Heart right ventricle (tissue), 16 donors: ENCODE measurements at regions not wholly inside any gene's neighbourhood (a gene's known extent, or its start where the extent isn't known, plus 50 kb on each side); places are given as distances from the start of the nearest gene placed in this dataset.

Experiments used
- ATAC-seq, 8 donors: fragments of 200-7000 bp; cut with Tn5 transposase; one replicate each; pipeline ENCODE4 v1.9.1; 2020; ENCODE audit warnings: mild to moderate bottlenecking in 8 of 8, moderate library complexity in 8 of 8, moderate number of reproducible peaks in 1 of 8
- DNase-seq, 2 donors: peaks; one replicate each; pipeline ENCODE4 v3.0.0-alpha.2; 2020
- H3K27ac ChIP-seq, 10 donors: fragments of 200-600 bp; sonication (generic) in 2 of 10; one replicate each; pipeline versions ENCODE4 v1.5.0 to v1.8.0; 2020 to 2022; ENCODE audit warnings: mild to moderate bottlenecking in 3 of 10
- H3K27me3 ChIP-seq, 7 donors: fragments of 200-600 bp; one replicate each; pipeline ENCODE4 v1.8.0; 2021 to 2022; ENCODE audit warnings: mild to moderate bottlenecking in 2 of 7
- H3K36me3 ChIP-seq, 9 donors: fragments of 200-600 bp; sonication (generic) in 1 of 9; one replicate each; pipeline versions ENCODE4 v1.5.0 to v1.8.0; 2020 to 2022; ENCODE audit warnings: mild to moderate bottlenecking in 2 of 9
- H3K4me1 ChIP-seq, 9 donors: fragments of 200-600 bp; sonication (generic) in 1 of 9; one replicate each; pipeline versions ENCODE4 v1.5.0 to v1.8.0; 2020 to 2022; ENCODE audit warnings: mild to moderate bottlenecking in 4 of 9
- H3K4me3 ChIP-seq, 10 donors: fragments of 200-600 bp; sonication (generic) in 2 of 10; one replicate each; pipeline versions ENCODE4 v1.5.0 to v1.8.0; 2020 to 2022; ENCODE audit warnings: mild to moderate bottlenecking in 7 of 10, moderate library complexity in 2 of 10
- H3K9me3 ChIP-seq, 11 donors: fragments of 200-600 bp in 10 of 11; sonication (generic) in 2 of 11; one replicate each; pipeline versions ENCODE4 v1.5.0 to v1.8.0; 2013 to 2022; ENCODE audit warnings: mild to moderate bottlenecking in 2 of 11, control low read depth in 1 of 11, moderate library complexity in 1 of 11
- WGBS, 2 donors: extraction: QIAGEN DNeasy Blood & Tissue Kit; methylation state at CpG; one replicate each; pipeline ENCODE4 v1.1.7; 2013; ENCODE audit warnings: inconsistent platforms in 1 of 2; 5-methylcytosine and 5-hydroxymethylcytosine counted together
- intact Hi-C, 10 donors: fragments of 100-400 bp; cut with DNase I; formaldehyde crosslinking; loops; one replicate each; pipeline versions ENCODE4 v1.11.1 to v1.14.2; 2022
- TF ChIP-seq, protein P1 (sequence below), 9 donors: fragments of 200-600 bp; sonication (generic) in 2 of 9; IDR thresholded peaks; one replicate each; pipeline versions ENCODE4 v1.5.0 to v1.8.0; 2021 to 2022; ENCODE audit warnings: antibody characterized with exemption in 9 of 9, mild to moderate bottlenecking in 5 of 9, moderate library complexity in 1 of 9
- donor health status: Arrhythmogenic right ventricular cardiomyopathy.
- donor health status: ischemic (EF 13 %, LVEDD 7.1; RV severe dilation, severe dysfunction).
- donor health status: healthy with polysubstance abuse.
- donor health status: DM: no; HTN: yes; CAD: no.
- donor health status: DM: no; HTN: no; CAD: no.
- donor health status: ischemic (EF 25% LVEDD 6.9; RV normal size, moderate dysfunction).
- donor health status: ischemic (EF 25% LVEDD 5.7; RV mildly dilated, moderate dysfunction).
- donor health status: healthy.
- donor health status: DM: yes; HTN: yes; CAD: no.
- donor health status: Ischemic cardiomyopathy.
- donor health status: ischemic (EF 35%, LVEDD 5.7; RV mildly dilated, moderate dysfunction).
- donor health status: nonischemic (EF 11% LVEDD 7.7; RV severe dilation, severe dysfunction).
- donor health status: DM: yes; HTN: yes; CAD: no.
- donor health status: PGD.
- donor health status: ischemic (EF 29% LVEDD 5.4; RV normal size, mild dysfunction).
- donor health status: nonischemic (EF 23%, LVEDD 6.1; RV moderate dilation, normal function).

DNA sequence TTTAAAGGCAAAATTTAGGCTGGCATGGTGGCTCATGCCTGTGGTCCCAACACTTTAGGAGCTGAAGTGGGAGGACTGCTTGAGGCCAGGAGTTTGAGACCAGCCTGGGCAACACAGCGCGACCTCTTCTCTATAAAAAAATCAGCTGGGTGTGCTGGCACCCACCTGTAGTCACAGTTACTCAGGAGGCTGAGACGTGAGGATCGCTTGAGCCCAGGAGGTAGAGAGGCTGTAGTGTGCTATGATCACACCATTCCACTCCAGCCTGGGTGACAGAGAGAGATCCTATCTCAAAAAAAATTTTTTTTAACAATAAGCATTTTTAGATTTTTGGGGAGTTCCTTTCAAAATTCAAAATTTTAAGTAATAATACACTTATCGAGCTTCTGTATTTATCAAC lies 63.3 kb downstream of the SPATA31C2 start:
- Histone ChIP-seq H3K27ac (no peak overlapping the region), H3K36me3 (no peaks in the 10 kb centered on the region), H3K27me3 (peaks cover 0 to 61% (median 24%) of the 10 kb centered on the region in 7 donors), H3K9me3 (no peaks in the 10 kb centered on the region), H3K4me1 (peaks cover 4 to 17% (median 14%) of the 10 kb centered on the region in 9 donors), H3K4me3 (no peak overlapping the region)
- WGBS, 2 donors: 96% methylated on average over 5 of the region's 5 CpGs
- TF ChIP-seq, protein P1, sequence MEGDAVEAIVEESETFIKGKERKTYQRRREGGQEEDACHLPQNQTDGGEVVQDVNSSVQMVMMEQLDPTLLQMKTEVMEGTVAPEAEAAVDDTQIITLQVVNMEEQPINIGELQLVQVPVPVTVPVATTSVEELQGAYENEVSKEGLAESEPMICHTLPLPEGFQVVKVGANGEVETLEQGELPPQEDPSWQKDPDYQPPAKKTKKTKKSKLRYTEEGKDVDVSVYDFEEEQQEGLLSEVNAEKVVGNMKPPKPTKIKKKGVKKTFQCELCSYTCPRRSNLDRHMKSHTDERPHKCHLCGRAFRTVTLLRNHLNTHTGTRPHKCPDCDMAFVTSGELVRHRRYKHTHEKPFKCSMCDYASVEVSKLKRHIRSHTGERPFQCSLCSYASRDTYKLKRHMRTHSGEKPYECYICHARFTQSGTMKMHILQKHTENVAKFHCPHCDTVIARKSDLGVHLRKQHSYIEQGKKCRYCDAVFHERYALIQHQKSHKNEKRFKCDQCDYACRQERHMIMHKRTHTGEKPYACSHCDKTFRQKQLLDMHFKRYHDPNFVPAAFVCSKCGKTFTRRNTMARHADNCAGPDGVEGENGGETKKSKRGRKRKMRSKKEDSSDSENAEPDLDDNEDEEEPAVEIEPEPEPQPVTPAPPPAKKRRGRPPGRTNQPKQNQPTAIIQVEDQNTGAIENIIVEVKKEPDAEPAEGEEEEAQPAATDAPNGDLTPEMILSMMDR (IDR thresholded peaks at IDR 0.05): no peak
- DNase-seq (no peak), ATAC-seq (no peak)
- intact Hi-C loops: no loop called here

DNA sequence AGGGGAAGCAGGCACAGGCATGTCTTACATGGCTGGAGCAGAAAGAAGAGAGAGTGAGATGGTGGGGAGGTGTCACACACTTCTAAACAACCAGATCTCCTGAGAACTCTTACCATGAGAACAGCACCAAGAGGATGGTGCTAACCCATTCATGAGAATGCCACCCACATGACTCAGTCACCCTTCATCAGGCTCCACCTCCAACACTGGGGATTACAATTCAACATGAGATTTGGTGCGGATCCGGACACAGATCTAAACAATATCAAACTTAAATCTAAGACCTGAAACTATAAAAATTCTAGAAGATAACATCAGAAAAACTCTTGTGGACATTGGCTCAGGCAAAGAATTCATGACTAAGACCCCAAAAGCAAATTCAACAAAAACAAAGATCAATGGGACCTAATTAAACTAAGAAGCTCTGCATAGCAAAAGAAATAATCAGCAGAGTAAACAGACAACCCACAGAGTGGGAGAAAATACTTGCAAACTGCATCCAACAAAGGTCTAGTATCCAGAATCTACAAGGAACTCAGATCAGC lies 65.4 kb downstream of the SPATA31C2 start:
- no peak for DNase-seq
- Histone ChIP-seq H3K4me1 (peaks cover 4 to 17% (median 14%) of the 10 kb centered on the region in 9 donors), H3K4me3 (no peak overlapping the region), H3K9me3 (no peaks in the 10 kb centered on the region), H3K36me3 (no peaks in the 10 kb centered on the region), H3K27ac (no peak overlapping the region), H3K27me3 (peaks cover 0 to 62% (median 26%) of the 10 kb centered on the region in 7 donors)
- intact Hi-C loops: no loop called here
- TF ChIP-seq, protein P1 (IDR thresholded peaks at IDR 0.05): no peak
- ATAC-seq: no peak
- WGBS, 2 donors: 94 to 96% methylated on average over 2 of the region's 2 CpGs

DNA sequence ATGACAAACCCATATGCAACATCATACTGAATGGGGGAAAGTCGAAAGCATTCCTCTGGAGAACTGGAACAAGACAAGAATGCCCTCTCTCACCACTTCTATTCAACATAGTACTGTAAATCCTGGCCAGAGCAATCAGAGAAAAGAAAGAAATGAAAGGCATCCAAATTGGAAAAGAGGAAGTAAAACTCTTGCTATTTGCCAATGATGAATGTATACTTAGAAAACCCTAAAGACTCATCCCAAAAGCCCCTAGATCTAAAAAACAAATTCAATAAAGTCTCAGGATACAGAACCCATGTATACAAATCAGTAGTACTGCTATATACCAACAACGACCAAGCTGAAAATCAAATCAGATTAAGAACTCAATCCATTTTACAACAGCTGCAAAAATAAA lies 66.9 kb downstream of the SPATA31C2 start:
- ATAC-seq (no peak), DNase-seq (no peak)
- 81 to 84% methylated on average over 2 of the region's 2 CpGs for WGBS, 2 donors
- intact Hi-C loops: no loop called here
- Histone ChIP-seq H3K4me3 (no peak overlapping the region), H3K36me3 (no peaks in the 10 kb centered on the region), H3K9me3 (no peaks in the 10 kb centered on the region), H3K4me1 (peaks cover 0 to 8% (median 6%) of the 10 kb centered on the region in 9 donors), H3K27me3 (peaks cover 0 to 48% (median 34%) of the 10 kb centered on the region in 7 donors), H3K27ac (no peak overlapping the region)
- TF ChIP-seq, protein P1 (IDR thresholded peaks at IDR 0.05): no peak

DNA sequence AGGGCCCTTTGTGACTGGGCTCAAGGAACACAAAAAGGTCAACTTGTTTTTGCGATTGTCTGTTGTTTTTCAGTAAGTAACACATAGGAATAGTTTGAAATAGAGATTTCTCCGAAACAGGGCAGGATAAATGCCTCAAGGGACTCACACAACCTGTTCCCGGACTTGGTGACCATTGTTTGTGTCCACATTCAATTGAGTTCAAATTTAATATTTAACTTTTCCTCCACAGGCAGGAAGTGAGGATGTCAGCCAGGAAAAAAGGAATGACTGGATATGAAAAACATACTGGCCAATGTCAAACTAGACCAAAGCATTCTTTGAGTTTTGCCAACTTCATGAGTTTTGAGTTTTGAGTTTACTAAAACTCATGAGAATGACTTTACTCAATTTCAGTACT lies 72.7 kb downstream of the SPATA31C2 start:
- peaks cover 0 to 17% (median 10%) of the 10 kb centered on the region in 7 donors for H3K27me3 ChIP-seq
- TF ChIP-seq, protein P1 (IDR thresholded peaks at IDR 0.05): no peak
- ATAC-seq: no peak
- no peak overlapping the region for H3K27ac ChIP-seq
- DNase-seq: no peak
- H3K4me3 ChIP-seq: no peak overlapping the region
- no peaks in the 10 kb centered on the region for H3K36me3 ChIP-seq
- 50 to 69% methylated on average over 3 of the region's 3 CpGs for WGBS, 2 donors
- no peaks in the 10 kb centered on the region for H3K4me1 ChIP-seq
- intact Hi-C loops: no loop called here
- H3K9me3 ChIP-seq: no peaks in the 10 kb centered on the region
